DMS53 (cell line): ENCODE measurements at regions not wholly inside any gene's neighbourhood (a gene's known extent, or its start where the extent isn't known, plus 50 kb on each side); places are given as distances from the start of the nearest gene placed in this dataset.
A peak's percentile ranks its signal among the peaks of the same experiment; 100 is the strongest.

Experiments
- DNase-seq: peaks from one replicate; lab custom pipeline; 2025; lab: John Stamatoyannopoulos, UW

DNA sequence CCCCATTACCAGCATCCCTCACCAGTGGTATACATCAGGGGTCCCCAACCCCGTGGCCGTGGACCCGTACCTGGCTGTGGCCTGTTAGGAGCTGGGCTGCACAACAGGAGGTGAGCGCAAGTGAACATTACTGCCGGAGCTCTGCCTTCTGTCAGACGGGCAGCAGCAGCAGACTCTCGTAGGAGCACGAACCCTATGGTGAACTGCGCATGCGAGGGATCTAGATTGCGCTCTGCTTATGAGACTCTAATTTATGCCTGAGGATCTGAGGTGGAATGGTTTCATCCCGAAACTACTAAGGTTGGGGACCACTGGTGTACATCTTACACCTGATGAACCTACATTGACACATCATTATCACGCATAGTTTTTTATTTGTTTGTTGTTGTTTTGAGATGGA is 52.8 kb upstream of the DHX15 start:
- no peak for DNase-seq

DNA sequence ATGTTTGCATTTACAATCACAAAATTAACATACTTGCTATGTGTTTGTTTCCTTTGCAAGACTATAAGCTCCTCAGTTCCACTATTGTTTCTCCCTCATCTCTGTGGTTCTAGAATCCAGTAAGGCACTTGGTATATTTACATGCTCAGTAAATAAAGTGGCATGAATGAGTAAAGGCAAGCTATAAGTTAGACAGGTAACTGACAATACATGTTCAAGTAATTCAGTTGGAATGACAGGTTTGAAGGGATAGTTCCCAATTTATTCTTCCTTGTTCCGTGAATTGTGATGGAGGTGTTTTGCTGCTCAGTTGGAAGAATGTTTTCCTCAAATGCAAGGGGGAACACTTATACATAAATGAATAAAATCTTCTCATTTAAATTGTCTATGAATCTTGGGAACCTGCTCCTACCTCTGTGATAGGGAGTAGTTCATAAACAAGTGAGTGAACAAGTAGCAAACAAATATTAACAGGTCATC is 54.1 kb upstream of the DHX15 start:
- no peak for DNase-seq

DNA sequence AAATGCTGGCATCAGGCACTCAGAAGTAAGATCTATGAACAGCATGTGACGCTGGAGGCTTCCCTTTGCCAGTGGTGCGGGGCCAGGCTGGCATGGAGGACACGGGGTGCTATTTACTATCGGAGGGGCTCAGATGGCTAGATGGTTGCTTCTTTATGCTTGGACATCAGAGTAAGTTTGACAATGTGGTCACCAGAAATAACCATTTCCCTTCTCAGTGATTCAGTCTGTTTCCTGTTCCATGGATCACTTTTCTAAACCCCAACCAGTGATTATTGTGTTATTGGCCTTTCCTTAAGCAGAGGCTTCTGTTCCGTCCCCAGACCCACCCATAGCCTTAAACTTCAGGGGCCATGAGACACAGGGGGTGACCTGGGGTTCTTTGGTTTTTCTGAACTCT is 55.4 kb upstream of the DHX15 start:
- no peak for DNase-seq

DNA sequence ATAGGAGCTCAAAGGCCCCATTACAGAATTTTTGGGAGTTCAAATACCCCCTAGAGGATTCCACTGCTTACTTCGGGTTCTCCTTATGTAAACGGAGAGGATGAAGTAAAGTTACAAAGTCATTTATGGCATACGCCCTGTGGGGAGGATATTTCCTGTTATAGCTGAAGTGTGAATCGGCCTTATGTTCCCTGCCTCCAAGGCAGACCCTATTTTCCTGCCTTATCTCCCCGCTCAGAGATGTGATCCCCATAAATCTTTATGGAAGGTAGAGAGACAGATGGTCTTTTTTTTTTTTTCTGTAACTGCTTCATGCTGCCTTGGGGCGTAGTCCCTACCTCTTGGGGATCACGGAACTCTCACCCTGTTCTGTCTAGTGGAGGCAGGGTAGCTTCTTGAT is 56.0 kb upstream of the DHX15 start:
- DNase-seq, result no peak

DNA sequence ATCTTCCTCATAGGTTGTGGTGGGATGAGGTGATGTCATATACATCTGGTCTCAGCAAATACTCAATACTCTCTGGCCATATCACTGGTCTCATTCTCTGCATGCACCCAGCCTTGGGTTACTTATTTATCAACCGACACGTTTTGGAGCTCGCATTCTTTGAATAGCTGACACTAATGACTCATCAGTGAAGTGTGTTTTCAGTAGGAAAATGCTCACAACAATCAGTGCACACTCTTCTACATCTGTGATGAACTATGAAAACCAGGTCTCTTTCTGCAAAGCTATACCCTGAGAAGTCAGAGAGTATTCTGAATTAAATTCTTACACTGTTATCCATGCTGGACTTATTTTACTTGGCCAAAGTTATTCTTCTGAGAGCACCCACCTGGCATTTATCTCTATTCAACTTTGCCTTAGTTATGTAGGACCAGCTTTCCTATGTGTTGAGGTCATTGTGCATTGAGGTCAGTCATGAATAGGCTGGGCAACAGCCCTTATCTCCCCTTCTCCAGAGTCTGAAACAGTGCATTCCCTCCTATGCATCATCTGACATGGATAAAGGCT is 58.7 kb upstream of the DHX15 start:
- DNase-seq, result peak; percentile 84

DNA sequence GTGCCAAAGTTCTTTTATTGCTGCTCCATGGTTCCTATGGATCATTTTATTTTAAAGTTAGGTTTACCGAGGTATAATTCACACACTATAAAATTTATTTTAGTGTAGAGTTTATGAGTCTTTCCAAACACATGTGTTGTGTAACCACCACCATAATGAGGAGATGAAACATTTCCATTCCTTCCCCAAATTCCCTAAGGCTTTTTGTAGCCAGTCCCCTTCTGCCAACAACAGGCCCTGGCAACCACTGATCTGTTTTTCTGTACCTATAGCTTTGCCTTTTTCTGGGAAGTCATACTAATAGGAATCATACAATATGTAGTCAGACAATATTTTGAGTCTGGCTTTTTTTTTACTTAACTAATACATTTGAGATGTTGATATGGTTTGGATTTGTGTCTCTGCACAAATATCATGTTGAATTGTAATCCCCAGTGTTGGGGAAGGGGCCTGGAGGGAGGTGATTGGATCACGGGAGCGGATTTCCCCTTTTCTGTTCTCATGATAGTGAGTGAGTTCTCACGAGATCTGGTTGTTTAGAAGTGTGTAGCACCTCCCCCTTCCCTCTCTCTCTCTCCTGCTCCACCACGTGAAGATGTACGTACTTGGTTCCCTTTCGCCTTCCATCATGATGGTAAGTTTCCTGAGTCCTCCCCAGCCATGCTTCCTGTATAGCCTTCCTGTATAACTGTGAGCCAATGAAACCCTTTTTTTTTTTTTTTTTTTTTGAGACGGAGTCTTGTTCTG is 59.6 kb upstream of the DHX15 start:
- no peak for DNase-seq

DNA sequence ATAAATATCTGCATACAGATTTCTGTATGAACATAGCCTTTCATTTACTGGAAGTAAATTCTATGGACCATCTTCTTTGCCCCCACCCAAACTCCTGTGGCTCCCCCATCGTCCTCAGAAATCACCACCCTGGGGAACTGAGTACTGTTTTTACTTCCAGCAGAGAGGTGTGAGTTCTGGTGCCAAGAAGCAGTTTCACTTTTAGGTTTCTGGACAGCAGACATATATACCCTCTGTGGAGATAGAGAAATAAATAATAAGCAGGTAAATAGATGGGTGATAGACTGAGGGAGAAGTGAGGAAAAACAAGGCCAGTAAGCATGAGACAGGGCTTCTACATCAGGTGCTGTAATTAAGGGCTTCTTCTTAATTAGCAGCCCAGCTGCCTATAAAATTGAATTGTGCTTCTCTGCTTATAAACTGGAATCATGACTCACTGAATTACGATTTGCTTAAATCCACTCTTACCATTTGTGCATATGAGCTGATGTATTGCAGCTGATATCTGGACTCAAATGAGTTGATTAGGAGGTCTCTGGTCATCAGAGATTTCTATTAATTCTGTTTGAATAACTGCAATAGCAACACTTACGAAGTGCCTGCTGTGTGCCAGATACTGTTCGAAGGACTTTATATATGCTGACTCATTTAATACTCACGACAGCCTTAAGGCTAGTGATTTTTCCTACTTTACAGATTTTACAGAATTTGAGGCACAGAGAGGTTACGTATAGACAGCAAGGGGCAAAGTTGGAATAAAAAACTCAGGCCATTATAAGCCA is 60.8 kb upstream of the DHX15 start:
- no peak for DNase-seq

DNA sequence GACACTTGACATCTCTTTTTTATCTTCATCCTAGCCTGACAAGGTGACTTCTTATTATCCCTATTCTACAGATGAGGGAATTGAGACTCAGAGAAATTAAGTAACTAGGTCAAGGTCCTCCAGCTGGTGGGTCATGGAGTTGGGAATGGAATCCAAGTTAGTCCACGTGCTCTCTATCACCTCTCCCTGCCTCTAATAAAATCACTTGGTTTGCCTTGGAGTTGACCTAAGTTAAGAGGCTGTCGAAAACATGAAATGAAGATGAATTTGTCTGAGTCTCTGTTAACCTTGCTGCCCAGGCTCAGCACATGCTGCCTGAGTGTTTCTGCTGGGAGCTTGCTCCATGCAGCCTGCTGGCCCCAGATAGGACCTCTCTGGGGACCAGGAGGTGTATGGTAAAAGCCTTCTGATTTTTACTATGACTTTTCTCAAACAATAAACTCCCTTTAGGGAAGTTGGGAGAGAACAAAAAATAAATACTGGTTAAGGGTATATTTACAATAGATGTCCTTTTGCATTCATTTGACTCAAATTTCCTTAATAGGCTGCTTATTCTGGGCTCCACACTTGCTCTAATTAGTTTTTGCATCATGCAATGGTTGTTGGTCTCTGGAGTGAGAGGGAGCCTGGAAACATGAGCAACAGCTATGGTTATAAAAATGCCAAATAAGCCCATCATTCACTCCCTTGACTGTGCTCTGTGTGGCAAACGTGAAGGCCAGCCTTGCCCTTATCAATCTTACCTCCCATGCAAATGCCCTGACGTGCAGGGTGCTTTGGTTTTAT is 61.6 kb upstream of the DHX15 start:
- no peak for DNase-seq

DNA sequence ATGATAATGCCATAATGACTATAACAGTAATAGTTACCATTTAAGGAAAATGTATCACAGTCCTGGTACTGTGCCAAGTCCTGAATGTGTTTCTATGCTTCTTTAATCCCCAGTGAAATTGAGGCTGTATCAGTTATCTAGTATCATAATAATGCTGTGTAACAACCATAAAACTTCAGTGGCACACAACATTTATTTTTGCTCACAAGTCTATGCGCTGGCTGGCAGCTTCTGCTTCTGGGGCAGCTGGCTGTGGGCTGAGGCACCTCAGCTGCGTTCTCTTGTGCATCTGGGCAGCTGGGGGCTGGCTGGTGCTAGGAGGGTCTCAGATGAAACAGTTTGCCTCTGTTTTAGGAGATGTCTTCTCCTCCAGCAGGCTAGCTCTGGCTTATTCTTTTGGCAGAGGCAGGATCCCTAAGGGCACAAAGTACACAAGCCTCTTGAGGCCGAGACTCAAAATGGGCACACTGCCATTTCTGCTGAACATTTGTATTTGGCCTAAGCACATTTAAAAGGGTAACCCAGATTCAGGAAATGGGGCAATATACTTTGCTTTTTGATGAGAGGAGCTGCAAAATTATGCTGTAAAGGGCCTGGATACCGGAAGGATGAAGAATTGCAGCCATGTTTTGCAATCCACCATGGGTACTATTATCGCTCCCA is 62.6 kb upstream of the DHX15 start:
- DNase-seq, result no peak

DNA sequence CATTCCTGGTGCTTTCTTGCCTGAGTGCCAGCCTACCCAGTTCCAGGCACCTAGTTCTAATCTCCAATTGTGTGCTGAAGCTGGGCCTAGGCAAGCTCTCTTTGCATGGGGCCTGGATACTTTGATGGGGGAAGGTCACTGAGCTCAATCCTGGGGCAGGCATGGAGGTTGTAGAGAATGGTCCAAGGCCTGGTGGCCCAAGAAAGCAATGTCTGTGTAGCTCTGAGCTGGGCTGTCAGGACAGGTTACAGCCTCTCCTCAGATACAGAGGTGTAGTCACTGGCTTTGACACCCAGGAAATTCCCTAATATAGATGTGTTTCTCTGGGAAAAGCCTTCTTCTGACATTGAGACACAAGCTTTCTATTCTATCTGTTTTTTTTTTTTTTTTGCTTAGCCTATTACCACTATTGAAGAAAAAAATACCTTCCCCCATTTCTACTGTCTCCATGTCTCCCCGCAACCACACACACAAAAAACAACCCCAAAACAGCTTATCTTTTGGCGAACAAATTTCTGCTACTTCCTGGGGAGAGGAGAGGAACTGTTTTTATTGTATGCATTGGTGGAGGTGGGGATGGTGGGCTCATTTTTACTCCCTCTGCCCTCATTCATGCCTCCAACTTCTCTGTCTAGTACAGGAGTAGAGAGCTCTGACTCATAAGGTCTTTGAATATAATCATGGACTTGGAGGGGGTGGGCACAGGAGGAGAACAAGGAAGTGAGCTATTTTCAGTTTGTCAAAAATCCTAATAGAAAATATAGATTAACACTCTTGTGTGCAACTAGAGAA is 66.7 kb upstream of the DHX15 start:
- peak; percentile 11 for DNase-seq

DNA sequence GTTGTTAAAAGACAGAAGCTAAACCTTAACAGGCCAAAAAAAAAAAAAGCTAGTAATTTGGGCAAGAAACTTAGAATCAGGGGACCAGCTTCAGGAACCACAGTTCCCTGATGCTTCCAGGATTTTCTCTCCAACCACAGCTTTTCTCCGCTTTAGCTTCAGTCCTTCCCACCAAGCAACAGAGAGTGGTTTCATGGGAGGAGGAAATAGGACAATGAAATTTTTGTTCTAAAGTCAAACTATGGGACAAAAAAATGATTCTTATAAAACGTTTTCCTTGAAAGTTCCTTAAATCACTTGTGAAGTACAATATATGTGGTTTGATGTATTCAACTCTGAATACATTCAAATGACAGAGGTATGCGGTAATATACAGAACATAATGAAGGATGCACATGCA is 71.0 kb upstream of the DHX15 start:
- no peak for DNase-seq

DNA sequence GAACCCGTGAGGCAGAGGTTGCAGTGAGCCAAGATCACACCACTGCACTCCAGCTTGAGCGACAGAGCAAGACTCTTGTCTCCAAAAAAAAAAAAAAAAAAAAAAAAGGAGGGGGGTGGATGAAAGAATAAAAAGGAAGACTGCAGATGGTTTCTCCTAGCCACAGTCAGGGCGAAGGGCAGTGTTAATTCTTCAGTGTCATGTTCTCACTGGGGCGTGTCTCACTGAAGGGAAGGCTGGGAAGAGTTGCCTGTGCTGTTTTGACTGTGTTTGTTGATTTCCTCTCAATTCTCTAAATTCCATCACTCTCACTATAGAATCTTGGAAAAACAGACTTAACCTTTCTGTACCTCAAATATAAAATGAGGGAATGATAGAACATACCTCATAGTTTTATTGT is 71.6 kb upstream of the DHX15 start:
- DNase-seq, result no peak

DNA sequence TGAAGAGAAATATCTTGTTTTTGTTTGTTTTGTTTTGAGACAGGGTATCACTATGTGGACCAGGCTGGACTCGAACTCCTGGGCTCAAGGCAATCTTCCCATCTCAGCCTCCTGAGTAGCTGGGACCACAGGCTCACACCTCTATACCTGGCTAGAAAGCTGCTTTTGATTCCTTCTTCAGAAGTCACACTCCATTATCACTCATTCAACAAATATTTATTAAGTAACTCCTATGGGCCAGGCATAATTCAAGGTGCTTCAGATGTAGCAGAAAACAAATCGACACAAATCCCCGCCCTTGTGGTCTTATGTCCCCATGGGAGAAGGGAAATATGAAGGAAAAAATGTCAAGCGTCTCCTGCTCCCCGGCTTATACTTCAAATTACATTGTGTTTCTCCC is 72.6 kb upstream of the DHX15 start:
- DNase-seq, result no peak

DNA sequence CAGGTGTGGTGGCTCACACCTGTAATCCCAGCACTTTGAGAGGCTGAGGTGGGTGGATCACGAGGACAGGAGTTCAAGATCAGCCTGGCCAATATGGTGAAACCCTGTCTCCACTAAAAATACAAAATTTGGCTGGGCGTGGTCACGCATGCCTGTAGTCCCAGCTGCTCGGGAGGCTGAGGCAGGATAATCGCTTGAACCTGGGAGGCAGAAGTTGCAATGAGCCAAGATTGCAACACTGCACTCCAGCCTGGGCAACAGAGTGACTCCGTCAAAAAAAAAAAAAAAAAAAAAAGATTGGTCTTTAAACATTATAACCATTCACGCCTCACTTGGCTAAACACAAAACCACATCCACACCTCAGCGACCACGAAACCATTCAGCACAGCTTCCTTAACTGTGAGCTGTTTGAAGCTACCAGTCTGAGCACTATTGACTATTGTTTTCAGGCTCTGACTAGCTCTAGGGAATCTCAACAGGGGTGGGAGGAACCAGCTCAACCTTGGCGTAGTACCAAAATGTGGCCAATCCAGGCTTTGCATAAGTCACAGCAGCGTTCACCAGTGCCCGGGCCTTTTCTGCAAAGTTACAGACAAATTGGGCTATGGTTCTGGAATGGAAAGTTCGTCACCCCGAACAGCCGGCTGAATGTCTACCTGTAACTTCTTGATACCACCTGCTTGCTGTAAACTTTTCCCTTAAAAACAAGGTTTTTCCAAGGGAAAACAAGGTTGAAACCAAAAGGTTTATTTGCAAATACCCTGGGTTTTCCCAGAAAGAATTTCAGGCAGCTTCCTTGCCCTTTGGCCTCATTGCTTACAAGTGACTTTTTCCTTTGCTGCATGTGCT is 73.6 kb upstream of the DHX15 start:
- peak; percentile 77 for DNase-seq

DNA sequence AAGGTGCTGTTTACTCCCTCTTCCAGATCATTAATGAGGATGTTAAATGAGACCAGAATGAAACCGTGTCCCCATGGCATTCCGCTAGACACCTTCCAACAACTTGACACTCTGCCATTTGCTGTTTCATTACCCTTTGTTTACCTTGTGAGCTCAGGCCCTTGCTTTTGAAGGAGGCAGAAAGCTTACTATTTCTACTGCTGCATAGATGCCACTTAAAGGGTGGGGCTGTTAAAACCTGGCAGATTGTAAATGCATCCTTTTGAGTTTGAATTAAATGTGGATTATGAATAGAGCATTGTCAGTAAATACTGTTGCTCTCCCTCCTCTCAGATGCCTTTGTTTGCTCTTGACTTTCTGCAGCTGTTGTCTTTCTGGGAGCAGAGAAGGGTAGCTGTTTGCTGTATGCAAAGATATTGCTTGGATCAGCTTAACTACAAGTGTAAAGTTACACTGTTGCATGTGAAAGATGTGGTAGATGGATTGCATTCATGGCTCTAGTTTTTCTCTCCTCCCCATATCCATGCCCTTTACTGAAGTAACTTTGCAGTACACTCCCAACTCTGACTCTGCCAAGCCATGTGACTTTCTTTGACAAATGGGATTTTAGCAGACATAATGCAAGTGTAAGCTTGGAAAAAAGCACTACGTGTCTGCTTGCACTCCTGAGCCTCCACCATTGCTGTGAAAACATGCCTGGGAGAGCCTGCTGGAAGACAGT is 75.0 kb upstream of the DHX15 start:
- DNase-seq, result peak; percentile 90

DNA sequence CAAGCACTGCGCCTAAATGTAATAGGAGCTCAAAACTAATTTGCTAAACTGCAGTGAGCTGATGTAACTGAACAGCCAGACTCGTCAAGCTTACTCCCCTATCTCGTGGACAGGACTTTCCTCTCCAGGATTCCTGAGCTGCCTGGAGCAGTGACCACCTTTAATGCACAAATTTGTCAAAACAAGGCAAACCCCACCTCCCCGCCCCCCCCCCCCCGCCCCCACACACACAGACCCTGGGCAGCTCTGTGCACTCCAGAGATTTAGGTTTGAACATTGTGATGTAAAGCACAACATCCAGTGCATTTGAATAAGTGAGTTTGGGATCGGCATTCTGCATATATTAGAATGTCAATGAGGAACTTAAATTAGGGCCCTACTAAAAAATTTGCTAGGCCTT is 77.7 kb upstream of the DHX15 start:
- DNase-seq, result no peak

DNA sequence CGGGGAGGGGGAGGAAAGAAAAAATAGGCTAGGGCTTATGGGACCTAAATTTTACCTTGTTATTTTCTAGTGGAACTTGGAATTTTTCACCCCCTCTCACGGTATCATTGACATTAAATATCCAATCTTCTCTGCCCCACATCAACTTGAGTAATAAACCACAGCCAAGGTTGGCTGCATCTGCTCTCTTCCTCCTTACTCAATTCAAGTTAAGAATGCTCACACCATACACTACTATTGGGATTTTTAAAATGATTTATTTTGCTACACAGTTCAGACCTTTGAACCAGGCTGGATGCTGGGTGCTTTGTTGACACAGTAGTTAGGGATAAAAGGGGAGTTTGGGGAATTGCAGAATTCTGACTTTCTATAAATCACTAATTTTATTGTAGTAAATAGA is 78.2 kb upstream of the DHX15 start:
- no peak for DNase-seq

DNA sequence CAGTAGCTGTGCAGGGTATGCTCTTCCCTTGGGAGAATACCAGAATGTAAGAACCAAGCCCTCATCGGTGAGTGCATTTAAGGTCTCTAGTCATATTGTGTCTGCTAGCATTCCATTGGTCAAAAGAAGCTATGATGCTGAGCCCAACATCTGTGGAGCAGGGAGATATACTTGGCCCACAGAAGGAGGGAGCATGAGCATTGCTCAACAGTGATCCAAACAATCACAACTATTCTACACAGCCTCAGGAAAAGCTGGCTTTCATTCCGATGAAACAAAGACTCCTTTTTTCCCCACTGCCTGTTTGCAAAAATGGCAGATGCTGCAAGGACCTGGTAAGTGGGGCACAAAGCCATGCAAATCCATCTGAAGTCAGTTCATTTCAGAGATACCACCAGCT is 80.6 kb upstream of the DHX15 start:
- no peak for DNase-seq

DNA sequence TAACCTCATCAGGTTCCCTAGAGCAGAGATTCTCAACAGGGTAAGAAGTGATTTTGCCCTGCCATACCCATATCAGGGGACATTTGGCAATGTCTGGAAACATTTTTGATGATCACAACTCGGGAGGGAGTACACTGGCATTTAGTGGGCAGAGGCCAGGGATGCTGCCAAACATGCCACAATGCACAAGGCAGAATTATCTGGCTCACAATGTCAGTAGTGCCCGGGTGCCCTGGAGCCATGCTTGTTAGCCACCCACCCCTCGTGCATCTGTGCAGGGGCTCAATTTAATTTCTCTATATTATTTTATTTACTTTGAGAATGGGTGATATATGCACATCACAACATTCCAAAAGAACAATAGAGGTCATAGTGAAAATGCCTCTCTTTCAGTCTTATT is 82.0 kb upstream of the DHX15 start:
- no peak for DNase-seq
